Stimulated activated CD4-positive, alpha-beta T cell treated with anti-CD3 and anti-CD28 coated beads, Interleukin-1b, Interleukin-23, amount 100 ng/mL, for 24 hours (primary cell): ENCODE measurements at regions not wholly inside any gene's neighbourhood (a gene's known extent, or its start where the extent isn't known, plus 50 kb on each side); places are given as distances from the start of the nearest gene placed in this dataset.

Source experiments
- DNase-seq, 4 experiments: peaks; one replicate each; pipeline ENCODE4 v3.0.0-alpha.2; 2020; ENCODE audit warnings: low read depth in 4 of 4, low spot score in 1 of 4

DNA sequence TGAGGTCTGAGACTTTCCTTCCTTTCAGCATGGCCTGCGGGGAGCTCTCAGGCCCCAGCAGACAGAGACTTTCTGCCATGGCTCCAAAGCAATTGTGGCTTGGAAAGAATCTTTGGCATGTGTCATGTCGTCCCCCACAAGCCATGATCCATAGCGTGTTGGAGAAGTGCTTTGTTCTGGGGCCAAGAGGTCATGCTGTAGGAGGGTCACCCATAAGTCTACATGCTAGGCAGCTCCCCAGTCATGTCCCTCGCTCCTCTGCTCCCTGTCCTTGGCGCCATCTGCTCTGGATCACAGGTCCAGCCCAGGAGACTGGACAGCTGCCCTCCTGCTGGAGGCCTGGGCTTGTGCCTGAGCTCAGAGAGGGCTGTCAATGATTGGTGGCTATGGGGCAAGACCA is 78.8 kb upstream of the LCLAT1 start:
- no peak for DNase-seq

- no peak for DNase-seq
Measured at GRCh38 chr2:30371028-30371689, 75.9 kb upstream of the LCLAT1 start.

DNA sequence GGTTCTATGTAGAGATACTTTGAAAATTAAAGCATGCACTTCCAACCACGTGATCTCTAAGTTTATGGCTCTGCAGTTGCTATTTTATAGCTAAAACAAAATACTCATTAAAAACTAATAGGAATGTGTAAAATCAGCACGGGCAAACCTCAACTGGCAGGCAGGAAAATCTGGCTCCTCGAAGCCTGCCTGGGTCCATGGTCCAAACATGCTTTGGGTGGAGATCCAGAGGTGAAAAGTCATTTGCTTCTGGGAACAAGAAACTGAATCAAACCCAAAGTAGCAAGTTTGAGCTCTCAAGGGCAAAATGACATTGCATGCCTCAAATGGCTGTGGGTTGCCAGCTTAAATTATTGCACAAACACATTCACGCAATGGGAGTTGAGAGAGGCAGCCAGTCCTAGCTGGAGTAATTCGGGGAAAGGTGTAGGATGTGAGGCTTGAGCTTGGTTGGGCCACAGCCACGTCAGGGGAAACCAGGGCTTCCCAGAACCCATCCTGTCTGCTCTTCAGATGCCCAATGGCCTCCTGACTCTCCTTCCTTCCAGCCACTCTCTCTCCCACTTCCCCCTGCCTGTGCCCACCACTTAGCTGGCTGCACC is 75.2 kb upstream of the LCLAT1 start:
- DNase-seq, result no peak

GRCh38 chr2:30372826-30373225 is 74.2 kb upstream of the LCLAT1 start:
- DNase-seq, result no peak

DNA sequence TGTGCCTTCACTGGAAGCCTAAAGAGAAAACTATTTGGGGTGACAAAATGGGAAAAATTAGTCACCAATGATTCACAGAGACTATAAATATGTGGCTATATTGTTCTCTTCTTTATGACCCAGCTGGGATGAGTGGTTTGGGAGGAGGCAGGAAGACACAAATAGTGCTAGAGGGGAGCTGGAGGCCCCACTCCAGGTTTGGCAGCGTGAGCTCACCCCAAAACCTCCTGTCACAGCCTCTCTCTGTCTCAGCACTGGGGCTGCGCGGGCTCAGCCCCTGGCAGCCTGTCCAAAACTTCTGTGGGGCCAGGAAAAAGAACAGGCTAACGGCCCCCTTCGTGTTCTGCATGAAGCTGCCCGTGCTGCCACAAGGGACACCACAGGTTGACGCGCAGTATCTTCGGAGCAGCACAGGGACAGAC is 73.2 kb upstream of the LCLAT1 start:
- DNase-seq, result no peak

DNA sequence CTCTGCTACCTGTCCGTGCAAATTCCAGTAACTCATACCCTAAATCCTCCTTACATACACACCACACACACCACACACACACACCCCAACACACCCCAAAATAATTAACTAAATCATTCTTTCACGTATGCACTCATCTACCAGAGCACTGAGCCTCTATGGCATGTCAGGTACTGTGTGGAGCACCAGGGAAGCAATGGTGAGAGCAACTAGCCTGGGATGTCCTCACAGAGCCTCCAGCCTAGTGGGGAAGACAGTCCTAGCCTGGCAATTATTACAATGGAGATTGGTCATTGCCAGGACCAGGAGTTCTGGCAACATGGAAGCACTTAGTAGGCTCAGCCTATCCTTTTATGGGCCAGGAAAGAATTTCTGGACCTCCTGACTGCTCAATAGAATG is 72.7 kb upstream of the LCLAT1 start:
- no peak for DNase-seq

DNA sequence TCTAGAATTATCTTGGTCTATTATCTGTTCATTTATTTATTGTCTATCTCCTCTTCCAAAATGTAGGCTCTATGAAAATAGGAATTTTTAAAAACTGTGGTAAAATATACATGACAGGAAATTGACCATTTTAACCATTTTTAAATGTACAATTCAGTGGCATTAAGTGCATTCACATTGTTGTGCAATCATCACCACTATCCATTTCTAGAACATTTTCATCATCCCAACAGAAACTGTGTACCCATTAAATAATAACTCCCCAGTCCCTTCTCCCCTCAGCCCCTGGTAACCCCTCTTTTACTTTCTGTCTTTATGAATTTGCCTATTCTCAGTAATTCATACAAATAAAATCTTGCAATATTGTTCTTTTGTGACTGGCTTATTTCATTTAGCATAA is 71.1 kb upstream of the LCLAT1 start:
- DNase-seq, result no peak

DNA sequence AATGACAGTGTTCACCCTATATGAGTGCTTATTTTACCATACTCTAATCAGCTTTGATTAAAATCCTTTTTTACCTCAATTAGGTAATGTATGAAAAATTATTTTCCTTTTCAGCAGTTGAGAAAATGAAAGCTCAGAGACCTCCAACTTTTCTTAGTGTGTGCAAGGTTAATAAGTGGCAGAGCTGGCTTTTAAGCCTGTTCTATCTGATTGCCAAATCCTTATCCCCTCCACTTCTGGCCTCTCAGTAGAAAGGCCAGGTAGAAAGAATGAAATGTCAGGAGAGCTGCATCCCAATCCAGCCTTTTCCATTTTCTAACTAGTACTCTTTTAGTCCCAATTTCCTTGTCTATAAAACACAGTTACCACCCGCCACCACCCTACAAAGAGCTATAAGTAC is 67.6 kb upstream of the LCLAT1 start:
- no peak for DNase-seq

GRCh38 chr2:30380824-30381223 is 66.2 kb upstream of the LCLAT1 start:
- no peak for DNase-seq

GRCh38 chr2:30382162-30382783 is 64.8 kb upstream of the LCLAT1 start:
- DNase-seq, result no peak

GRCh38 chr2:30382995-30383394 is 64.1 kb upstream of the LCLAT1 start:
- no peak for DNase-seq

- no peak for DNase-seq
Measured at GRCh38 chr2:30385327-30385726, 61.7 kb upstream of the LCLAT1 start.

- no peak for DNase-seq
Measured at GRCh38 chr2:30392097-30392496, 54.9 kb upstream of the LCLAT1 start.

GRCh38 chr2:30393510-30393909 is 53.5 kb upstream of the LCLAT1 start:
- DNase-seq, result no peak

DNA sequence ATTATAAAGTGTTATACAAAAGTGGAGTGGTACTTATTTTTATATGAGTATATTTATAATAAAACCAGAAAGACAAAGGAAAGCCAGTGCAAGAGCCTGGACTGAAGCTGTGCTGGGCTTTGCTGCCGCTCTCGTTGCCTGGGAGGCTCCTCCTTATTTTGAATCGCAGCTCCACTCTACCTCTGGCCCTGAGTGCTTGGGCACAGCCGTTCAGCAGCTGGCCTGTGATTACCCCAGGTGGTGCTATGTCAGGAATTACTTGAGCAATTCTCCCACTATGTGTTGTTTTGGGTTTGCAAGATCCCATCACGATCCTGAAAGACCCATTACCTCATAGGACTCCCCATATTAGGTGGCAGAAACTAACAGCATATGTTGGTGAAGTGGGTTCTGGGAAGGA is 53.0 kb upstream of the LCLAT1 start:
- no peak for DNase-seq

DNA sequence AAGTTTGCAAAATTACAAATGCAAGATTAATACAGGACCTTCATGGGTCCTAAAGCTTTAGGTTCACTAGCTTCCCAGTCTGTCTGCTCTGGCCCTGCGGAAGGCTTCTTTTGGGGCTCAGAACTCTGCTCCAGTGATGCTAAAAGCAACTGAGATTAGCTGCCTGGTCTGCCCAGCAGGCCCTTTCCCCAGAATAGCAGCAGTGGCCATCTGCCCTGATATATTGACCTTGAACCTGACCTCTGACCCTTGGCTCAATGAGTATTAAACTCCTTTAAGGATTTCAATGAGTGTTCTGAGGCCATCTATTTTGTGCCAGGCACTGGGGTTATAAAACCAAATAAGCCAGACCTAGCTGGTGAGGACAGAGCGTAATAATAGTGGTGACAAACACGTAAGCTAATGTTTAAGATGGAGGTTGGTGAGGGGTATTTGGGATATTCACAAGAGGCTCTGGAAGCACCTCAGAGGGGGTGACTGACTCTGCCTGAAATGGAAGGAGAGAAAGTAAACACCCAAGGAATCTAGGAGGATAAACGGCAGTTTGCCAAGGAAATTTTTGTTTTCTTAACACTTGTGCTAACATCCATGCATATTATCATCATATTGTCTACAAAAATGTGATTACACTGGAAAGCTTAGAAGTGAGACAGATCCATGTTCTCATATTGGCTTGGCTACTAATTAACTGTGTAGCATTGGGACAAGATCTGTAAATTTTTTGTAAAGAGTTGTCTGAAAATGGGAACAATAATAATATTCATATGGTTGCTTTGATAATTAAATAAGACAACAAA is 50.4 kb upstream of the LCLAT1 start:
- no peak for DNase-seq
